ENCODE measurements at regions not wholly inside any gene's neighbourhood (a gene's known extent, or its start where the extent isn't known, plus 50 kb on each side); places are given as distances from the start of the nearest gene placed in this dataset.

DNA sequence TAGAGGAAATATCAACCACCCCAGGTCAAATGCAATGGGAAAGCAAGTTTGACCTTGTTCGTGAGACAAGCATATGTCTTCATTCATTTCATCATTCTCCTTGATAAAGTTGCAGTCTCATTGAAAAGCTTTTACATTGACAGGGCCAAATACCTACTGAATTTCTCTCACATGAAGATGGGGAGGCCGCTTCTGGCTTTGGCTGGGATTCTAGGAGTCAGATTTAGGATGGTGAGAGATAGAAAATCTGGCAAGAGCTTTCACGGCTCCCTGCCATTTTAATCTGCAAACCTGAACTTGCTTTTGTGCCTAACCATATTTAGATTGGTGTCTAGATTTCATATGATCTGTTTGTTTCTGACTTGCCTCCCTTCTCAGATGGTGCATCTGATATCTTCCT lies 88.0 kb downstream of the TMEM100 start:
- DNase-seq (ENCODE audit: low spot score) = no peak

GRCh38 chr17:55632893-55633292 lies 89.8 kb downstream of the TMEM100 start:
- no peak for DNase-seq (ENCODE audit: low spot score)

GRCh38 chr17:55632236-55632635 lies 90.4 kb downstream of the TMEM100 start:
- no peak for DNase-seq (ENCODE audit: low spot score)

GRCh38 chr17:55629995-55630394 lies 92.7 kb downstream of the TMEM100 start:
- DNase-seq (ENCODE audit: low spot score) = no peak

DNA sequence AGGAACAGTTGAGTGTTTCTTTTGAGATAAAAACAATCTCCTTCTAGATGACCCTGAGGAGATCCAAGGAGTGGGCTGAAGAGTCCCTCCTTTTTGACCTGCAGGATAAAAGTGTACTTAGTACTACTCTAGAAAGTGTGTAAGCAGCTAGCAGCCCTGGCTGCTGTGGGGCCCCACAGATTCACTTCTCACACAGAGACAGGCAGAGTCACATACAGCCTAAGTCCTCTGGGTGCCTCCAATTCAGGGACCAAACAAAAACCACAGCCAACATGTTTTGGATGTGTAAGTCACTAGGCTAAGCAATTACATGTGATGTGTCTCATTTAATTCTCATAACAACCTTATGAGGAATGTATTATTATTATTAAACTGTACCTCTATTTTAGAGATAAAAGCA lies 97.1 kb downstream of the TMEM100 start:
- DNase-seq (ENCODE audit: low spot score) = no peak

- DNase-seq (ENCODE audit: low spot score) = no peak
These were observed 97.8 kb downstream of the TMEM100 start for GRCh38 chr17:55624772-55625433.

DNA sequence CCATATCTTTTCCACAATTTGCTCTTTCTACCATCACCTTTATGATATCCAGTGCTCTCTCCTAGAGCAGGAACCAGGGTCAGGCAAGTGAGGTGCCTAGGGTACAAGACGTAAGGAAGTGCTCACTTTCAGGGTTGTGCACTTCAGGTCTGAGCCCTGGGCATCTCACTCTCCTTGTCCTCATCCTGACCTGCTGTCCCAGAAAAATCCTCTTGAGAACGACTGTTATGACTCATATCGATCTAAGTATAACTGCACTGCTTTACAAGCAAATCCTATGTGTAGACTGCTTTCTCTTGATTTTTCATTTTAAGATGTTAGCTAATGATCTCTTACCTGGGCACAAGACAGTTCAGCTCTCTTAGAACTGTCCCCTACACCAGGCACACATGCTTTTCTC lies 100.1 kb downstream of the TMEM100 start:
- DNase-seq (ENCODE audit: low spot score) = no peak

DNA sequence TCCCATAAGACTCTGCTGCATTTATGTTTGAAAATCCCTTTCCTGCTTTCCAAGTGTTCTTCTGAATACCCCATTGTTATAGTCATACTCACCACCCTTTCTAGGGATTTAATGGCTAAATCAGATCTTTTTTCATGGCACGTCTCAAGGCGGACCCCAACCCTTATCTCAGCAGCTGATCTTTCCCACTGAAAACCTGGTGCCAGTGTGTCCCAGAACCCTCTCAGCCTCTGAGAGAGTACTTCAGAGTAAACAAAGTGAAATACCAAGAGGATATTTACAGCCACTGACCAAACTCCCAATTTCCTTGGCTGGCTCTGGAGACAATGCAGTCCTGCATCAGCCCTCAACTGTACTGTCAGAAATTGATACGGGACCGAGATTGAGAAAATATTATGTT lies 101.7 kb downstream of the TMEM100 start:
- DNase-seq (ENCODE audit: low spot score) = no peak

DNA sequence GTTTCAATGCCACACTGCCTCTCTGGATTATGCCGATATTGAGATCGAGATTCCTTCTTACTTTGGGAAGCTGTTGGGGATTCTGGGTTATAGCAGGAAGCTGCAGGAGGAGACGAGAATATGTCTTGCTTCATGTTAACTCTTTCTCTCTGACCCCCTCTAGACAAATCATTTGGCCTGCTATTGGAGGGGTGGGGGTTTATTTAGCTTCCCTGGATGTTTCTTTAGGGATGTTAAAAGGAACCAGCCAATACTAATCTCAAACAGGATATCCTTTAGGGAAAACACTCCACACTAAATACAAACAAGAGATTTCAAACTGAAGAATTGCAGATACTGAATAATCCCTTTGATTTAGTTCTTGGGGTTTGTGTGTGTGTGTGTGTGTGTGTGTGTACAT lies 102.6 kb downstream of the TMEM100 start:
- DNase-seq (ENCODE audit: low spot score) = no peak

- DNase-seq (ENCODE audit: low spot score) = no peak
These were observed 105.2 kb downstream of the TMEM100 start for GRCh38 chr17:55617441-55617840.

- DNase-seq (ENCODE audit: low spot score) = no peak
These were observed 102.8 kb upstream of the SMIM36 start for GRCh38 chr17:55614061-55614460.

DNA sequence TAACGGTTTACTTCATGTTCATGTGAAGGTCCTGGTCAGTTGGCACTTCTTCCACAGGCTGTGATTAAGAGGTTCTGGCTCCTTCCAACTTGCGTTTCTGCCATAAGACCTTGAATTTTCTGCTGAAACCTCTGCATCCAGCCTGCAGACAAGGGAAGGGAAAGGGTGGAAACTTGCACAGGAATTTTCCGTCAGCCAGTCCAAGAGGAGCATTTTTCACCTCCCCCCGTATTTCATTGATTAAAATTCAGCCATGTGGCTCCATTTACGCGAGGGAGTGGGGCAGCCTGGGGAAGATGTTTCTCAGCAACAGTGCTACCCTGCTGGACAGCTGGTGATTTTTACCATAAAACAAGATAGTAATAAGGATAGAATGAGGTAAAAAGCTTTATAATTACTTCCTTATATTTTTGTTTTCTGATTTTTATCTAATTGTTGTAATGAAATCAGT lies 101.5 kb upstream of the SMIM36 start:
- DNase-seq (ENCODE audit: low spot score) = no peak

- DNase-seq (ENCODE audit: low spot score) = no peak
These were observed 96.6 kb upstream of the SMIM36 start for GRCh38 chr17:55607731-55608341.

GRCh38 chr17:55606488-55606815 lies 95.2 kb upstream of the SMIM36 start:
- DNase-seq (ENCODE audit: low spot score) = no peak

DNA sequence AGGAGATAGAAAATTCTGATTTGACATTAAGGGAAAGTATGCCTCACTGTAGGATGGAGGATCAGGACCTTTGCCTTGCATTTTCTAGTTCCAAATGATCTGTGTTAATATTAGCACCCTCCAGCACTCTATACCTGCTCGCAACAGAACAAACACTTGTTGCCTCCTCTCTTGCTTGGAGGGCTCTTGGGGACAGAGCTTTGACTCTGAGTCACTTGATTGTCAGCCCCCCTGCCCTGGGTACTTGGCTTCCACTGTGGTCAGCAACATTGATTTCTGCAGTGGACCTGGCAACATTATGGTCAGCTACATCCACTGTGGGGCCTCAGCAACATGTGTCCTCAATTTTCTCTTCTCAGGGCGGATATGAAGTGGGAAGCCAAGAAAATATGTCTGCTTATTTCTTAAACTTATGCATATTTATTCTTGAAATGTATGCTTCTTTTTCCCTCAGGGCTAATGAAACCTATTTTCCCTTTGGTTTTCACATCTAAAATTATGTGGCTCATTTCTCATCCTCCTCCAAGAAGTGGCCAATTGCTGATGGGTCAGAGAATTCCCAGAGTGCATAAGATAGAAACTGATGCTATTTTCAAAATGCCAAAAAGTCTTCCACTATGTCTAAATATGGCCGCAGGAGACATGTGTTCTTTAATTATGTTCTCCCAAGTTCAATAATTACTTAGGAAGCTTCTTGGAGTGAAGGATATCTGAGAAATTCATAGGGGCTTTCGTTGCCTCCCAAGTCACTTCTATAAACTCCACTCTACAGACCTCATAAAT lies 94.6 kb upstream of the SMIM36 start:
- DNase-seq (ENCODE audit: low spot score) = no peak

DNA sequence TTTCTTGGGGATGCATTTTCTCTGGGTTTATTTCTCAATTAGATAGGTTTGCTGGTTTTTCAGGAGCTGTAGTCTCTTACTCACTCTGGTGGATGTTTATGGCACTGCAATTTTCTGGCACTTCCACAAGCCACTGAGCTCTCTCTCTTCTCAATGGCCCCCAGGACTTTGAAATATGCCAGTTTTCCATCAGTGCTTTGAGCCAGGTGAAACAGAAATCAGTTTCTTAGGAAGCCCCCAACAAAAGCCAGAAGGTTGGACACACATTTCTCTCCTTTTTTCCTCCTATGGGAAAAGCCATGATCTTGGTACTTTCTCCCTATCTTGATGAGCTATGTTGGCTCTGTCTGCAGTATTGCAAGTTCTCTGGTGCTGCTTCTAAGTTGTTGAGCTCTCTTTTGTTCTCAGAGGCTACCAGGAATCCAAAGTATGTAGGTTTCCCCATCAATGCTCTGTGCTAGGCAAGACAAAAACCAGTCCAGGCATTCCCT lies 90.7 kb upstream of the SMIM36 start:
- no peak for DNase-seq (ENCODE audit: low spot score)

- no peak for DNase-seq (ENCODE audit: low spot score)
These were observed 87.2 kb upstream of the SMIM36 start for GRCh38 chr17:55598495-55598894.

- no peak for DNase-seq (ENCODE audit: low spot score)
These were observed 77.4 kb upstream of the SMIM36 start for GRCh38 chr17:55588446-55589242.

DNA sequence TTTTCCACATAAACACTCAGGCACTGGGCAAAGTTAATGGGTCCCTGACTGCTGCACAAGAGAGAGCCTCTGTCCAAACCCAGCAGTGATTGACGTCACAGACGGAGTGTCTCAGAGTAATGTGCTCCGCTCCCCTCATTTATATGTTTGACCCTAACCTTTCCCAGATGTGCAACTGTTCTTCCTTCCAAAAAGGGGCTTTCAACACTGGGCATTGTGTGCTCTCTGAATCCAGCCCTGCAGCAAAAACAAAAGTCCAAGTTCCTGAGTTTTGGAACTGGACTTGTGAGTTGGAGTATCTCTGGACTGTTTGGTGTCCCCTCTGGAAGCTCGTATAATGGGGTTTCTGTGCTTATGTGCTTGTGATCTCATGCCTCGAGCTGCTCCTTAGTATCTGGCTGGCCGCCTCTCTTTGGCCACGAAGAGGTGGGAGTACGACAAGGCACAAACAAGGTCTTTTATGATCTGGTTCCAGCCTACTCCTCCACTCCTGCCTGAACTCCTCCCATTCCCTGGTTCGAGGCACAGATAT lies 76.4 kb upstream of the SMIM36 start:
- no peak for DNase-seq (ENCODE audit: low spot score)

GRCh38 chr17:55585629-55586028 lies 74.4 kb upstream of the SMIM36 start:
- DNase-seq (ENCODE audit: low spot score) = no peak

DNA sequence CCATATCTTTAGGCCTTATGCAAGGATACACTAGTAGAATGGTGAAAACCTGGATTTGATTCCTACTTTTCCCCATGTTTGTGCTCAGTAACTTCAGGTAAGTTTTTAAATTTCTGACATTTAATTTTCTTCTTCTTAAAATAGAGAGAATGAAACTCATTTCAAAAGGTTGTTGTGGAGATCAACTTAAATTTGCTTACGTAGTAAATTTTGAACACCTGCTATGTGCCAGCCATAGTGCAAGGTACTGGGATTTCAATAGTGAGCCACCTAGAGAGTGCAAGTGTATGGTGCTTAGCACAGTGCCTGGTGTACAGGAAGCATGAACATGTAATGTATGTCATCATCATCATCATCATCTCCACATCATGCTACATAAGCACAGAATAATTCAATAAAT lies 73.6 kb upstream of the SMIM36 start:
- DNase-seq (ENCODE audit: low spot score) = no peak

DNA sequence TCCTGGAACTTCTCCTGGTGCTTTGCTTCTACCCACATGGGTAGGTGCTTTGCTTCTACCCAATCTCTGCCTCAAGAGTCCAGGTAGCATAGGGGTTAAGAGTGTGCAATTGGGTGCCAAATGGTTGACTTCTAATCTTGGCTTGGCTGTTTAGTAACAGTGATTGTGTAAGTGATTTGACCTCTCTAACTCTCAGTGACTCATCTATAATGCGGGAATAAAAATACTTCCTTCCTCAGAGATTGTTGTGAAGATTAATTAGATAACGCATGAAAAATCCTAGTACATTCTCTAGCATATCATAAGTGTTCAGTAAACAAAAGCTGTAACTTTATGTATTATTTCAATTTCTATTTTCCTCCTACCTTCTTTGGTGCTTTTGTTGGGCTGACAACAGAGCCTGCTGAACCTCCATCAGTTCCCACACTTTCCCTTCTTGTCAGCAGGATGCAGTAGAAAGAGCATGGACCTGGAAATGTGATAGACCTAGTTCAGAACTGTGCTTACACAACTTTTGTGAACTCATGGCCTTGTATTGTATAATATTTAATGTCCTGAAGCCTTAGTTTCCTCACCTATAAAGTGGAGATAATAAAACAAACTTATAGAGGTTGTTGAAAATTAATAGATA lies 72.9 kb upstream of the SMIM36 start:
- no peak for DNase-seq (ENCODE audit: low spot score)

Measured in hematopoietic multipotent progenitor cell treated with erythropoietin and hydrocortisone succinate and interleukin-3 and kit ligand, for 15 days (in vitro differentiated cells).